ENCODE measurements at regions not wholly inside any gene's neighbourhood (a gene's known extent, or its start where the extent isn't known, plus 50 kb on each side); places are given as distances from the start of the nearest gene placed in this dataset.

- TF ChIP-seq, protein P1, sequence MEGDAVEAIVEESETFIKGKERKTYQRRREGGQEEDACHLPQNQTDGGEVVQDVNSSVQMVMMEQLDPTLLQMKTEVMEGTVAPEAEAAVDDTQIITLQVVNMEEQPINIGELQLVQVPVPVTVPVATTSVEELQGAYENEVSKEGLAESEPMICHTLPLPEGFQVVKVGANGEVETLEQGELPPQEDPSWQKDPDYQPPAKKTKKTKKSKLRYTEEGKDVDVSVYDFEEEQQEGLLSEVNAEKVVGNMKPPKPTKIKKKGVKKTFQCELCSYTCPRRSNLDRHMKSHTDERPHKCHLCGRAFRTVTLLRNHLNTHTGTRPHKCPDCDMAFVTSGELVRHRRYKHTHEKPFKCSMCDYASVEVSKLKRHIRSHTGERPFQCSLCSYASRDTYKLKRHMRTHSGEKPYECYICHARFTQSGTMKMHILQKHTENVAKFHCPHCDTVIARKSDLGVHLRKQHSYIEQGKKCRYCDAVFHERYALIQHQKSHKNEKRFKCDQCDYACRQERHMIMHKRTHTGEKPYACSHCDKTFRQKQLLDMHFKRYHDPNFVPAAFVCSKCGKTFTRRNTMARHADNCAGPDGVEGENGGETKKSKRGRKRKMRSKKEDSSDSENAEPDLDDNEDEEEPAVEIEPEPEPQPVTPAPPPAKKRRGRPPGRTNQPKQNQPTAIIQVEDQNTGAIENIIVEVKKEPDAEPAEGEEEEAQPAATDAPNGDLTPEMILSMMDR (IDR thresholded peaks at IDR 0.05; ENCODE audit: borderline replicate concordance, extremely low read depth, low read length, poor library complexity, severe bottlenecking) = no peak
- TF ChIP-seq EZH2 (IDR thresholded peaks at IDR 0.05; ENCODE audit: borderline replicate concordance, low read depth, low read length, severe bottlenecking) = no peak
Measured at GRCh38 chr15:97747342-97747741, 213.2 kb upstream of the ARRDC4 start.
